ENCODE measurements at regions not wholly inside any gene's neighbourhood (a gene's known extent, or its start where the extent isn't known, plus 50 kb on each side); places are given as distances from the start of the nearest gene placed in this dataset.

GRCh38 chr9:99749641-99750040 lies 72.0 kb upstream of the NR4A3 start:
- DNase-seq (ENCODE audit: low read depth in 2 of 2): no peak

GRCh38 chr9:99750526-99750925 lies 71.2 kb upstream of the NR4A3 start:
- no peak for DNase-seq (ENCODE audit: low read depth in 2 of 2)

- DNase-seq (ENCODE audit: low read depth in 2 of 2): no peak
These were observed 69.1 kb upstream of the NR4A3 start for GRCh38 chr9:99752417-99753109.

GRCh38 chr9:99753436-99753835 lies 68.2 kb upstream of the NR4A3 start:
- no peak for DNase-seq (ENCODE audit: low read depth in 2 of 2)

GRCh38 chr9:99760421-99760820 lies 61.3 kb upstream of the NR4A3 start:
- DNase-seq (ENCODE audit: low read depth in 2 of 2): no peak

GRCh38 chr9:99762470-99762869 lies 59.2 kb upstream of the NR4A3 start:
- no peak for DNase-seq (ENCODE audit: low read depth in 2 of 2)
